Brain microvascular endothelial cell (primary cell): ENCODE measurements at regions not wholly inside any gene's neighbourhood (a gene's known extent, or its start where the extent isn't known, plus 50 kb on each side); places are given as distances from the start of the nearest gene placed in this dataset.
"Not testable (repeated sequence)": the region's sequence is repeated elsewhere in the genome, so short reads cannot be mapped to it uniquely, and the experiment has no call there.

ENCODE experiments used
- DNase-seq: peaks from one replicate; pipeline ENCODE4 v3.0.0-alpha.2; 2020
- H3K27ac ChIP-seq: fragments of 250-450 bp; sonication (Bioruptor Pico); 2 replicates; pipeline ENCODE4 v1.5.1; 2020; ENCODE audit warnings: mild to moderate bottlenecking, moderate library complexity
- H3K27me3 ChIP-seq: fragments of 250-450 bp; sonication (Bioruptor Pico); replicated peaks from 2 replicates; pipeline ENCODE4 v1.5.1; 2020; ENCODE audit warnings: mild to moderate bottlenecking
- H3K36me3 ChIP-seq: fragments of 250-450 bp; sonication (Bioruptor Pico); replicated peaks from 2 replicates; pipeline ENCODE4 v1.5.1; 2020; ENCODE audit warnings: mild to moderate bottlenecking
- H3K4me3 ChIP-seq: 2 replicates; pipeline ENCODE4 v1.5.1; 2011; ENCODE audit warnings: low read depth, mild to moderate bottlenecking, control low read depth, low read length, moderate library complexity
- in situ Hi-C: cut with HindIII; loops from 2 replicates; pipeline ENCODE4 v1.10.0; 2017; ENCODE audit warnings: low sequenced_read_pairs, low pct_ligation_motif_present
- TF ChIP-seq, protein P1 (sequence below): IDR thresholded peaks from 2 replicates; pipeline ENCODE4 v1.5.1; 2011; ENCODE audit warnings: low read depth, mild to moderate bottlenecking, moderate library complexity, low read length, control low read depth, inconsistent platforms; ENCODE audit errors: missing control alignments

DNA sequence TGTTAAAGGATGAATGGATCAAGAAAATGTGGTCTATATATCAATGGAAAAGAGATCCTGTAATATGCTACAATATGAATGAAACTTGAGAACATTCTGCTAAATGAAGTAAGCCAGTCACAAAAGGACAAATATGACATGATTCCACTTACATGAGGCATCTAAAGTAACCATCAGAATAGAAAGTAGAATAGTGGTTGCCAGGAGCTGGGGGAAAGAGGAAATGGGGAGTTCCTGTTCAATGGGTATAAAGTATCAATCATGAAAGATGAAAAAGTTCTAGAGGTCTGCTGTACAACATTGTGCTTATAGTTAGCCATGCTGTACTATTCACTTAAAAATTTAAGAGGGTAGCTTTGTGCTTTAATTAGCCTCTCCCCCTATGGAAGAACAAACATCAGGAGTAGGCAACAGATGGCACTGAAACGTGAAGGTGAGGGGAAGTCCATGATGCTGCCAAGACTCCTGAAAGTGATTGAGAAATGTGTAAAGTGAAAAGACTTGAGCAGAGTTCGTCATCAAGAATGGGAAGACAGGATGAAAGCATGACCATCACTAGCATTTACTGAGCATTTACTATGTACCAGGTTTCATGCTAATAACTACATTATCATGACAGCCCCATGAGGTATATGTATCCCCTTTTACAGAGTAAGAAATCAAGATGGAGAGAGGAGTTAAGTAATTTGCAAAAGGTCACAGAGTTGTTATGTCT, 167.2 kb downstream of the CYB561 start:
- no peaks in the 10 kb centered on the region for H3K36me3 ChIP-seq
- no peaks in the 10 kb centered on the region for H3K27me3 ChIP-seq
- no peak for DNase-seq
- H3K27ac ChIP-seq = peak overlapping the region; percentile 77
- TF ChIP-seq, protein P1, sequence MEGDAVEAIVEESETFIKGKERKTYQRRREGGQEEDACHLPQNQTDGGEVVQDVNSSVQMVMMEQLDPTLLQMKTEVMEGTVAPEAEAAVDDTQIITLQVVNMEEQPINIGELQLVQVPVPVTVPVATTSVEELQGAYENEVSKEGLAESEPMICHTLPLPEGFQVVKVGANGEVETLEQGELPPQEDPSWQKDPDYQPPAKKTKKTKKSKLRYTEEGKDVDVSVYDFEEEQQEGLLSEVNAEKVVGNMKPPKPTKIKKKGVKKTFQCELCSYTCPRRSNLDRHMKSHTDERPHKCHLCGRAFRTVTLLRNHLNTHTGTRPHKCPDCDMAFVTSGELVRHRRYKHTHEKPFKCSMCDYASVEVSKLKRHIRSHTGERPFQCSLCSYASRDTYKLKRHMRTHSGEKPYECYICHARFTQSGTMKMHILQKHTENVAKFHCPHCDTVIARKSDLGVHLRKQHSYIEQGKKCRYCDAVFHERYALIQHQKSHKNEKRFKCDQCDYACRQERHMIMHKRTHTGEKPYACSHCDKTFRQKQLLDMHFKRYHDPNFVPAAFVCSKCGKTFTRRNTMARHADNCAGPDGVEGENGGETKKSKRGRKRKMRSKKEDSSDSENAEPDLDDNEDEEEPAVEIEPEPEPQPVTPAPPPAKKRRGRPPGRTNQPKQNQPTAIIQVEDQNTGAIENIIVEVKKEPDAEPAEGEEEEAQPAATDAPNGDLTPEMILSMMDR = no peak
- in situ Hi-C loops = no loop called here
- no peak overlapping the region for H3K4me3 ChIP-seq

DNA sequence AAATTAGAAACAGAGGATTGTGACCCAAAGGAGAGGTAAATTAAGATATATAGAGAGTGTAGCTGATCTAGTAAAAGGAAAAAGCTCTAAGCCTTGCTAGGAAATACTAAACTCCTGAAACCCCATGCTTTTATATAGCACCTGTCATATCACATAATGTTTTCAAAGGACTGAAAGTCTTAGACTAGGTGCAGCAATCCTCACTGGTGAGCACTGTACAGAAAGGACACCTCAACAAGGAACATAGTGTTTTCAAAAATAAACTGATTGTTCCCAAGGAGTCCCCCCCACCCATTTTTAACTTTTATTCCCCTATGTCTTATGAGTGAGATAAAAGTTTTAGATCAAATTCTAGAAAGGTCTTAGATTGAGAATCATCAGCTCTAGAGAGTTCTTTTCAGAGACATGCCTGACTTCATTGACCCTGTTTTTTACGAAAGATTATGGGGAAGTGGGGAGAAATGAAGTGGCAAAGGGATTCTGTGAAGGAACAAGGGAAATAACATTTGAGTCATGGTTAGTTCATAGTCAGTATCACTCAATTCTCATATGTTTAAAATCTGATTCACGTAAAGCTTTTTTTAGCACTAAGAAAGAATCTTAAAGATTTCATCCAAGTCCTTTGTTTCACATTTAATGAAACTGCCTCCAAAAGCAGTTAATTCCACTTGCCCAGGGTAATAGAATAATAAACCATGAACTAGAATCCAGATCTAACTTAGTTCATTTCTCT, 166.4 kb downstream of the CYB561 start:
- Histone ChIP-seq H3K27ac (peak overlapping the region; percentile 77), H3K27me3 (no peaks in the 10 kb centered on the region)
- in situ Hi-C loops = no loop called here

DNA sequence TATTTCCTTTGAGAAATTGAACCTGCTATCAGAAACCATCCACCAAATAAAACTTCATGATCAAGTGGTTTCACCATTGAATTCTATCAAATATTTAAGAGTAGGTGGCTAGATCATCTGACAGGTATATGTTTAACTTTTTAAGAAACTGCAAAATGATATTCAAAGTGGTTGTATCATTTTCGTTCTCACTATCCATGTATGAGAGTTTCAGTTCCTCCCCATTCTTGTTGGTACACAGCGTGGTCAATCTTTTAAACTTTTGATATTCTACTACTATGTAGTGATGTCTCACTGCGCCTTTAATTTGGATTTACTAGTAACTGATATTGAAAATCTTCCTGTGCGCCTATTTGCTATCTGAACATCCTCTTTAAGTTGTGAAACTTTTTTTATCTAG, 163.7 kb downstream of the CYB561 start:
- TF ChIP-seq, protein P1 = no peak
- Histone ChIP-seq H3K27ac (no peak overlapping the region), H3K27me3 (no peaks in the 10 kb centered on the region), H3K36me3 (no peaks in the 10 kb centered on the region), H3K4me3 (no peak overlapping the region)
- in situ Hi-C loops = no loop called here
- no peak for DNase-seq

More for the DNA sequence above, 166.4 kb downstream of the CYB561 start:
- no peak overlapping the region for H3K4me3 ChIP-seq
- TF ChIP-seq, protein P1 = no peak
- peak; percentile 32 for DNase-seq
- no peaks in the 10 kb centered on the region for H3K36me3 ChIP-seq

DNA sequence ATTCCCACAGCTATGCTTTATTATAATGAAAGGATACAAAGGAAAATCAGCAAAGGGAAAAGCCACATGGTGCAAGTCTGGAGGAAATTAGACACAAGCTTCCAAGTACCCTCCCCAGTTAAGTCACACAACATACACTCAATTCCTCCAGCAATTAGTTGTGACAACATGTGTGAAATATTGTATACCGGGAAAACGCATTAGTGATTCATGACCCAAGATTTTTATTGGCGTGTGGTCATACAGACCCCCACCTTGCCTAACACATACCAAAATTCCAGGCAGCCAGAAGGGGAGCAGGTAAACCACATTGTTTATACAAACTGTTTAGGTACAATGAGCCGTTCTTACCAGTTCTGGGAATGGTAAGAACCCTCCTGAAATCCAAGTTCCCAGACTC, 160.6 kb downstream of the CYB561 start:
- H3K27me3 ChIP-seq = no peaks in the 10 kb centered on the region
- no peak overlapping the region for H3K27ac ChIP-seq
- in situ Hi-C loops = no loop called here
- TF ChIP-seq, protein P1 = no peak
- DNase-seq = no peak
- H3K36me3 ChIP-seq = no peaks in the 10 kb centered on the region
- no peak overlapping the region for H3K4me3 ChIP-seq

DNA sequence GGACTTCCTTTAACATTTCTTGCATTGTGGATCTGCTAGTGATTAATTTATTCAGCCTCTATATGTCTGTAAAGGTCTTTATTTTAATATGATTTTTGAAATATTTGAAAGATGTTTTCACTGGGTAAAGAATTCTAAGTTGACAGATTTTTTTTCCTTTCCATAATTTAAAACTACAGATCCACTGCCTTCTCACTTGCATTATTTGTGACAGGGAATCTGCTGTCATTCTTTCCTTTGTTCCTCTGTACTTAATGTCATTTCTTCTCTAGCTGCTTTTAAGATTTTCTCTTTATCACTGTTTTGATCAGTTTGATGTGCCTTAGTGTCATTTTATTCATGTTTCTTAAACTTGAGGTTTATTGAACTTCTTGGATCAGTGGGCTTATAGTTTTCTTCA, 159.9 kb downstream of the CYB561 start:
- DNase-seq = no peak
- TF ChIP-seq, protein P1 = no peak
- no peak overlapping the region for H3K27ac ChIP-seq
- no peaks in the 10 kb centered on the region for H3K36me3 ChIP-seq
- no peak overlapping the region for H3K4me3 ChIP-seq
- H3K27me3 ChIP-seq = no peaks in the 10 kb centered on the region
- in situ Hi-C loops = no loop called here

DNA sequence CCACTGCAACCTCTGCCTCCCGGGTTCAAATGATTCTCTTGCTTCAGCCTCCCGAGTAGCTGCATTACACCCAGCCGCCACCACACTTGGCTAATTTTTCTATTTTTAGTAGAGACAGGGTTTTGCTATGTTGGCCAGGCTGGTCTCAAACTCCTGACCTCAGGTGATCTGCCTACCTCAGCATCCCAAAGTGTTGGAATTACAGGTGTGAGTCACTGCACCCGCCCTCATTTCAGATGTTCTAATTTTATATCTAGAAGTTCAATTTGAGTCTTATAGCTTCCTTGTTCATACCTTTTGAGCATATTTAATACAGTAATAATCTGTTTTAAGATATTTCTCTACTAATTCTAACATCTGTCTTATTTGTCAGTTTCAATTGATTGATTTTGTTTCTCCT, 159.1 kb downstream of the CYB561 start:
- H3K27ac ChIP-seq, DNase-seq, H3K27me3 ChIP-seq, H3K36me3 ChIP-seq, H3K4me3 ChIP-seq, in situ Hi-C loops: not testable (repeated sequence)
